OCI-LY1 (cell line): ENCODE measurements at regions not wholly inside any gene's neighbourhood (a gene's known extent, or its start where the extent isn't known, plus 50 kb on each side); places are given as distances from the start of the nearest gene placed in this dataset.

Experiments used
- H2AFZ ChIP-seq: fragments of 200-600 bp; sonication (generic), shearing (Covaris generic); 2 replicates; pipeline ENCODE4 v1.6.0; 2014; ENCODE audit warnings: antibody characterized with exemption, mild to moderate bottlenecking, low read length
- H3F3A ChIP-seq: fragments of 200-600 bp; sonication (generic), shearing (Covaris generic); 2 replicates; pipeline ENCODE4 v1.6.0; 2014; ENCODE audit warnings: mild to moderate bottlenecking, antibody characterized with exemption, low read length, moderate library complexity; ENCODE audit not compliant: insufficient read depth
- H3K27ac ChIP-seq: fragments of 200-600 bp; sonication (generic); 2 replicates; pipeline ENCODE4 v1.5.1; 2014; ENCODE audit warnings: low read length, mixed run types, mild to moderate bottlenecking, low read depth; ENCODE audit not compliant: poor library complexity, severe bottlenecking
- H3K27me3 ChIP-seq: fragments of 200-600 bp; sonication (generic); 2 replicates; pipeline ENCODE4 v1.6.0; 2014; ENCODE audit warnings: antibody characterized with exemption, mild to moderate bottlenecking, low read length, moderate library complexity; ENCODE audit not compliant: insufficient read depth
- H3K36me3 ChIP-seq: fragments of 200-600 bp; sonication (generic); 2 replicates; pipeline ENCODE4 v1.6.1; 2014; ENCODE audit warnings: mild to moderate bottlenecking, antibody characterized with exemption, low read length, moderate library complexity, mixed read lengths; ENCODE audit not compliant: insufficient read depth
- H3K4me1 ChIP-seq: fragments of 200-600 bp; sonication (generic); 2 replicates; pipeline ENCODE4 v1.5.1; 2014; ENCODE audit warnings: mild to moderate bottlenecking, low read length, moderate library complexity; ENCODE audit not compliant: insufficient read depth, severe bottlenecking
- H3K4me2 ChIP-seq: fragments of 200-600 bp; sonication (generic), shearing (Covaris generic); 2 replicates; pipeline ENCODE4 v1.6.1; 2014; ENCODE audit warnings: low read length
- H3K4me3 ChIP-seq: fragments of 200-600 bp; sonication (generic); 2 replicates; pipeline ENCODE4 v1.5.1; 2014; ENCODE audit warnings: low read length, low read depth, mild to moderate bottlenecking, mixed read lengths; ENCODE audit not compliant: poor library complexity, severe bottlenecking
- H3K79me2 ChIP-seq: fragments of 200-600 bp; shearing (Covaris generic); 2 replicates; pipeline ENCODE4 v1.6.1; 2016; ENCODE audit warnings: mixed run types, low read length, mixed read lengths; ENCODE audit not compliant: insufficient read depth
- H3K9ac ChIP-seq: fragments of 200-600 bp; sonication (generic), shearing (Covaris generic); 2 replicates; pipeline ENCODE4 v1.6.1; 2014; ENCODE audit warnings: mild to moderate bottlenecking, low read length, mixed read lengths
- H3K9me2 ChIP-seq: fragments of 200-600 bp; sonication (generic), shearing (Covaris generic); 2 replicates; pipeline ENCODE4 v1.6.1; 2014; ENCODE audit warnings: low read depth, mild to moderate bottlenecking, low read length, mixed read lengths
- H3K9me3 ChIP-seq: fragments of 200-600 bp; shearing (Covaris generic); 2 replicates; pipeline ENCODE4 v1.6.1; 2014; ENCODE audit warnings: low read length, mixed read lengths
- H4K20me1 ChIP-seq: fragments of 200-600 bp; sonication (generic), shearing (Covaris generic); 2 replicates; pipeline ENCODE4 v1.6.0; 2016; ENCODE audit warnings: mild to moderate bottlenecking, low read length; ENCODE audit not compliant: insufficient read depth
- EZH2 ChIP-seq: fragments of 200-600 bp; sonication (generic), shearing (Covaris generic); IDR thresholded peaks from 2 replicates; pipeline ENCODE4 v1.8.0; 2017; ENCODE audit warnings: borderline replicate concordance, mixed run types, mild to moderate bottlenecking, antibody characterized with exemption, low read length, moderate library complexity, mixed read lengths
- TF ChIP-seq, protein P1 (sequence below): fragments of 200-600 bp; sonication (generic), shearing (Covaris generic); IDR thresholded peaks from 2 replicates; pipeline ENCODE4 v1.5.1; 2017; ENCODE audit warnings: mild to moderate bottlenecking, antibody characterized with exemption, low read length, moderate library complexity, mixed read lengths

DNA sequence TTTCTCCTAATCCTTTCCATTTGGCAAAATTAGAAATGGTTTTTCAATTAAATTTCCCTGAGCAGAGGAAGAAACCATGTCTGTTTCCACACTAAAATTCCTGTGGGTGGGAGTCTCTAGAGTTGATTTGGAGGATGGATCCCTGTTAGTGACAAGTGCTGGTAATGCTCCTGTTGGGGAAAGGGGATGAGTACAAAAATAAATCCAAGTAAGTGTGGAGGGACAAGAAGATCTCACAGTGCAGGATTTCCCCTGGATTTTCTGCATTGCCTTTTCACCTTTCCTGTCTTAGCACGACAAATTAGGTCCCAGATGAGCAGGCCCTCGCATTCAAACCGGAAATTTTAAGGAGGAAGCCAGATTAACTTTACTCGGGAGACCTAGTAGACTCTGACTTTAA, 107.5 kb downstream of the DAD1 start:
- Histone ChIP-seq H3K27me3 (no peaks in the 10 kb centered on the region), H3K9ac (peak overlapping the region; percentile 75), H2AFZ (no peak overlapping the region), H3K4me2 (peak overlapping the region; percentile 73), H3F3A (peaks cover 12% of the 10 kb centered on the region; the same call in 1 of the 2 replicates), H3K4me1 (peaks cover 100% of the 10 kb centered on the region), H3K9me3 (no peaks in the 10 kb centered on the region), H3K4me3 (peak overlapping the region; percentile 42), H3K27ac (peak overlapping the region; percentile 98), H3K36me3 (no peaks in the 10 kb centered on the region), H3K79me2 (no peaks in the 10 kb centered on the region), H4K20me1 (no peaks in the 10 kb centered on the region), H3K9me2 (no peaks in the 10 kb centered on the region)
- TF ChIP-seq, protein P1, sequence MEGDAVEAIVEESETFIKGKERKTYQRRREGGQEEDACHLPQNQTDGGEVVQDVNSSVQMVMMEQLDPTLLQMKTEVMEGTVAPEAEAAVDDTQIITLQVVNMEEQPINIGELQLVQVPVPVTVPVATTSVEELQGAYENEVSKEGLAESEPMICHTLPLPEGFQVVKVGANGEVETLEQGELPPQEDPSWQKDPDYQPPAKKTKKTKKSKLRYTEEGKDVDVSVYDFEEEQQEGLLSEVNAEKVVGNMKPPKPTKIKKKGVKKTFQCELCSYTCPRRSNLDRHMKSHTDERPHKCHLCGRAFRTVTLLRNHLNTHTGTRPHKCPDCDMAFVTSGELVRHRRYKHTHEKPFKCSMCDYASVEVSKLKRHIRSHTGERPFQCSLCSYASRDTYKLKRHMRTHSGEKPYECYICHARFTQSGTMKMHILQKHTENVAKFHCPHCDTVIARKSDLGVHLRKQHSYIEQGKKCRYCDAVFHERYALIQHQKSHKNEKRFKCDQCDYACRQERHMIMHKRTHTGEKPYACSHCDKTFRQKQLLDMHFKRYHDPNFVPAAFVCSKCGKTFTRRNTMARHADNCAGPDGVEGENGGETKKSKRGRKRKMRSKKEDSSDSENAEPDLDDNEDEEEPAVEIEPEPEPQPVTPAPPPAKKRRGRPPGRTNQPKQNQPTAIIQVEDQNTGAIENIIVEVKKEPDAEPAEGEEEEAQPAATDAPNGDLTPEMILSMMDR: no peak
- no peak for TF ChIP-seq EZH2

DNA sequence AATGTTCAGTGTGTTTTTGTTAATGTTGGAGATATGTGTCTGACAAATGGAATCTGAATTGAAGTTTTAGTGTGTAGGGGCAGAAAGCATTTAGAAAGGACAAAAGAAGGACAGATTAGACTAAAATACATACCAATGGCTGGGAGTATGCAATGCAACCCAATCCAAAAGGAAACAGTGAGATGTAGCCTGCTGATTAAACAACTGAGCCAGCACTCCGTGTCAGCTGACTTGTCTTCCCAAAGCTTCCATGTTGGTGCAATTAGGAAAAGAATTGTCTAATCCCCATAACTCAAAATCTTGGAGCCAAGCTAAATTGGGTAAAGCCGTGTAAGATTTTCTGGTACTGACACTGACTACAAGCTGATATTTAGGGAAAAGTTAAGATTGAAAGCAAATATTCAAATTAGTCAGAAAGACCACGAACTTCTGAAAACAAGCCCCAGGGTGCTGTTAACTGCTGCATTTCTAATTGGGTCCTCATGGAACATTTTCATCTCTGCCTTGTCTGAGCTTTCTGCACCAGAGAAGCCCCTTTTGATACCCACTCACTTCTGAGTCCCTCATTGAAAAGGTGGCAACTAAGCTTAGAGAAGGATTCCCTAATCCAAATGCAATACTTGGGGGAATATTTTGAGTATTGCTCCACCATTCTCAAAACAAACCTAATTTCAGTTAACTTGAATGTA, 109.1 kb downstream of the DAD1 start:
- no peaks in the 10 kb centered on the region for H4K20me1 ChIP-seq
- no peak overlapping the region for H2AFZ ChIP-seq
- no peaks in the 10 kb centered on the region for H3K79me2 ChIP-seq
- H3K27ac ChIP-seq: peak overlapping the region; percentile 98
- no peaks in the 10 kb centered on the region for H3K9me3 ChIP-seq
- peaks cover 12% of the 10 kb centered on the region; the same call in 1 of the 2 replicates for H3F3A ChIP-seq
- H3K36me3 ChIP-seq: no peaks in the 10 kb centered on the region
- peak overlapping the region; percentile 73 for H3K4me2 ChIP-seq
- H3K9ac ChIP-seq: peak overlapping the region; percentile 75
- peak overlapping the region; percentile 42 for H3K4me3 ChIP-seq
- no peaks in the 10 kb centered on the region for H3K27me3 ChIP-seq
- no peaks in the 10 kb centered on the region for H3K9me2 ChIP-seq
- TF ChIP-seq, protein P1: no peak
- TF ChIP-seq EZH2: no peak
- peaks cover 100% of the 10 kb centered on the region for H3K4me1 ChIP-seq

DNA sequence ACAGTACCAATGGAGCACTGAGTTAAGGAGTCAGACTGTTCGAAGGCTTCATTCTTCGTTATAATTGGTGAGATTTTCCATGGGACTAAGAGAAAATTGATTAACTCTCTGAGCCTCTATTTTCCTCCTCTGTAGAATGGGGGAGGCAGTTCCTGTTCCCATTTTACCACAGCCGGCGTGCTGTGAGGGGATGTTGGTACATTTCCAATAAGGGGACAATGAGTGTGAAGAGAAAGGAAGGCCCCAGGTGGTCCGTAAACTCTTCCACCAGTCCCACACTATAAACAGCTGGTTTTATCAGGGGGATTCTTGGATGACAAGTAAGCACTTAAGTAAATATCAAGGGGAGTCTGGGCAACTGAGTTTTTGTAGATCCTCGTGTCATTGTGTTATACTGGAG, 109.9 kb downstream of the DAD1 start:
- peak overlapping the region; percentile 75 for H3K9ac ChIP-seq
- no peaks in the 10 kb centered on the region for H3K27me3 ChIP-seq
- peak overlapping the region; percentile 98 for H3K27ac ChIP-seq
- H2AFZ ChIP-seq: no peak overlapping the region
- H3K36me3 ChIP-seq: no peaks in the 10 kb centered on the region
- peaks cover 12% of the 10 kb centered on the region; the same call in 1 of the 2 replicates for H3F3A ChIP-seq
- peaks cover 100% of the 10 kb centered on the region for H3K4me1 ChIP-seq
- H4K20me1 ChIP-seq: no peaks in the 10 kb centered on the region
- H3K4me2 ChIP-seq: peak overlapping the region; percentile 73
- H3K79me2 ChIP-seq: no peaks in the 10 kb centered on the region
- no peak for TF ChIP-seq EZH2
- TF ChIP-seq, protein P1: no peak
- H3K4me3 ChIP-seq: peak overlapping the region; percentile 42
- no peaks in the 10 kb centered on the region for H3K9me3 ChIP-seq
- H3K9me2 ChIP-seq: no peaks in the 10 kb centered on the region
